HG03354 (cell line): ENCODE measurements at regions not wholly inside any gene's neighbourhood (a gene's known extent, or its start where the extent isn't known, plus 50 kb on each side); places are given as distances from the start of the nearest gene placed in this dataset.

ENCODE experiments used
- ATAC-seq: cut with Tn5 transposase; IDR thresholded peaks from one replicate; pipeline ENCODE4 v1.9.1; 2021; ENCODE audit warnings: mild to moderate bottlenecking; ENCODE audit not compliant: unreplicated experiment, poor library complexity, severe bottlenecking

DNA sequence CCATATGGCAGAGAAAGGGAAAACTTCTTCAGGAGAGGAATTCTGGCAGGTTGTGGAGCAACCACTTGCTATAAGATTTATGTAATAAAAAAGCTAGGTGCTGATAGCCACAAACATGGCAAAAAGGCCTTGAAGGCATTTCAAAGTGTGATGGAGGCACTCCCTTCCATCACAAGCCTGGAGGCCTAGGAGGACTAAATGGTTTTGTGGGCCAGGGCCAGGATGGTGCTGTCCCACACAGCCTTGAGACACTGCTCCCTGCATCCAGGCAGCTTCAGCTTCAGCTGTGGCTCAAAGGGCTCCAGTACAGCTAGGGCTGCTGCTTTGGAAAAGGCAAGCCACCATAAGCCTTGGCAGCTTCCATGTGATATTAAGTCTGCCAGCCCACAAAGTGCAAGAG, 632.8 kb downstream of the BRINP1 start:
- ATAC-seq = no peak

DNA sequence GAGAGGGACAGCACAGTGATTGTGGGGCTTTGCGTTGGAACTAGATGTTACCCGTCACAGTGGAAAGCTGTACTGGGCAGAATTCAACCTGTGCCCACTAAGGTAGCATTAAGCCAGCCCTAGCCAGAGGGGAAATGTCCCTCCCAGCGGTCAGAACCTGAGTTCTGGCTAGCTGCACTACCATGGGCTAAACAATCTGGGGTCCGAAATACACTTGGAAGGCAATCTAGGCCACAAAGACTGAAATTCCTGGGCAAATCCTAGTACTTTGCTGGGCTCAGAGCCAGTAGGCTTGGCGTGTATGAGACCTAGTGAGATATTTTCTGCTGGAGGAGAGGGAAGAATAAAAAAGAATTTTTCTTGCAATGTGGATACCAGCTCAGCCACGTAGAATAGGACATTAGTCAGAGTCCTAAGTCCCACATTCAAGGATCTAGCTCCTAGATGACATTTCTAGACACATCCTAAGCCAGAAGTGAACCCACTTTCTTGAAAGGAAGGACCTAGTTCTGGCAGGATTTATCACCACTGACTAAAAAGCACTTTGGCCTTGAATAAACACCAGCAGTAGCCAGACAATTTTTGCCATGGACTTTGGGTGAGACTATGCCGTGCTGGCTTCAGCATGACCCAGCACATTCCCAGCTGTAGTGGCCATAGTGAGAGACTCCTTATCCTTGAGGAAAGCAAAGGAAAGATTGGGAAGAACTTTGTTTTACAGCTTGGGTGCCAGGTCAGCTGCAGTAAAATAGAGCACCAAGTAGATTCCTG, 618.0 kb downstream of the BRINP1 start:
- ATAC-seq = no peak

DNA sequence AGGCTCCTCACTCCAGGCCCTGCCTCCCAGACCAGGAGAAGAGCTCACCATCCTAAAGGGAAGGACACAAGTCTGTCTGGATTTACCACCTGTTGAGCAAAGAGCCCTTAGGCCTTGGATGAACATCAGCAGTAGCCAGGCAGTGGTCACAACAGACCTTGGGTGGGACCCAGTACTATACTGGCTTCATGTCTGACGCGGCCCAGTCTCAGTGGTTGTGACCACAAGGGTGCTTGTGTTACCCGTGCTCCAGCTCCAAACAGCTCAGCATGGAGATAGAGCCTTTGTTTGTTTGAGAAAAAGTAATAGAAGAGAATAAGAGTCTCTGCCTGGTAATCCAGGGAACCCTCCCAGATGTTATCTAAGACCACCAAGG, 617.4 kb downstream of the BRINP1 start:
- no peak for ATAC-seq

DNA sequence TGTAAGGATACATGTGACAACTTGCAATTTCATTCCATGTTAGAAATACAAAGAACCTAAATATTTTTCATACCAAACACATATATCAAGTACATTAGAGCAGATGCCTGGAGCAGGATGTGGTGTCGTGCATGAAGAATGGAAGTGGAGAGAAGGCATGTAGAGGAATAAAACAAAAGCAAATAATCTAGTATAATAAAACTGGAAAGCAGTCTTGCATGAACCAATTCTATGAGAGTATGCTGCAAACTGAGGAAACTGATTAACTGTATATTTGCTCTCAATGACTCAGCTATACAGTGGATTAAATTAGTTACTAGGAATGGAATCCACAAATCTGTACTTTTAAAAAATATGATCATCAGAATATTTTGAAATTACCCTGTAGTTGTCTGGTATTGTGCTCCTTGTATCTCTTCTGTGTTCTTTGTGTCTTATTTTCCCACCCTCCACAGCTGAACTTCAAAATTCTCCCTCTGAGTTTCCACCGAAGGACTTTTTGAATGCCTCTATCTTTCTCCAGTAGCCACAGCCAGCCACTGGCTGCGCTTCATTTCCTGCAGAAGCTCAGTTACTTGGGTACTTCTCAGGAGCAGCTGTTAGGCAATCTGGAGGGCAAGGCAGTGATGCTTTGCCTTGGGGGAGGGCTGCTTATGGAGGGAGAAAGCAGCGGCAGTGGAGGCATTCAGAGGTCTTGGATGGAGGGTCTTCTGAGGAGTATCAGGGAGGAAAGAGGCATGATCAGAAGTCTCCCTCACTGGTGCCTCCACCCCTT, 608.0 kb downstream of the BRINP1 start:
- ATAC-seq = no peak

DNA sequence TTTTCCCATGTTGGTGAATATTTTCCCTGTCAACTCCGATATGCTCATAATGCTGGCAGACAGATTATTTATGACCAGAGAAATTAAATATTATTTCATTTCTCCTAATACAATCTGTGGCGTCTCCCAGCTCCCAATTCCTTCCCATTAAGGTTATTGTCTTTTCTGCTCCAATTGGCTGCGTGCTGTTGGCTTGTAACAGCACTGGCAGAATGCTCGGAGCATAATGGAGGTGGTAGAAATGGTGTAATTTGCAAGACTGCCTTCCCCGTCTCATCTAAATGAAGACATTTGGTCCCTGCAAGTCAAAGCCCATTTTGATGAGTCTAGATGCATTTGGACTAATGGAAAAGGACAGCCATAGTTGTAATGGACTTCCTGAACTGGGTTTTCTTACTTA, 601.7 kb downstream of the BRINP1 start:
- no peak for ATAC-seq

DNA sequence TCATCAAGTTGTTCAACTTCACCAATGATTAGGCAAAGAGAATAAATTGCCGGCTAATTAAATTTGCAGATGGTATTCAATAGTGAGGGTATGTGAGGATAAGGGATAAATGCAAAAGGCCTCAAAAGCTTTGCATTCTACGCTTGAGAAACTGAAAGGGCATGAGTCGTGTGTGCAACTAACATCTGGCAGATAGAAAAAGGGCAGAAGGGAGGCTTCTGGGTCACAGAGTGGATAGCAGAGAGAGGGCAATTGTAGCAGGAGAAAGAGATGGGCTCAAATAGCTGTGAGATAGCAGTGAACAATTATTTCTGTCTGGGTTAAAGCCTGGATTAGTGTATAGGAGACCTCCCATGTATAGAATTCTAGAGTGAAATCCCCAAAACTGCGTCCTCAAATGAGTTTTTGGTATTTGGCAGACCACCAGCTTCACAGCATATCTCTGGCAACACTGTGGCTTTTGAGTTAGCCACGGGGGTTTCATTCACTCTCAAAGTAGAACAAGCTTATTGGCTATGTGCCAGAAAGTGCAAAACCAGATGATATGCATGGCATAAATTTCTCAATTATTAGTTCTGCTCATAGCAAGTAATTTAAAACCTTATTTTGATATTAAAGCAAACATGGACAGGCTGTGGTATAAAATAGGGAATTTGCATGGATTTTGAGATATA, 586.3 kb downstream of the BRINP1 start:
- ATAC-seq = no peak

DNA sequence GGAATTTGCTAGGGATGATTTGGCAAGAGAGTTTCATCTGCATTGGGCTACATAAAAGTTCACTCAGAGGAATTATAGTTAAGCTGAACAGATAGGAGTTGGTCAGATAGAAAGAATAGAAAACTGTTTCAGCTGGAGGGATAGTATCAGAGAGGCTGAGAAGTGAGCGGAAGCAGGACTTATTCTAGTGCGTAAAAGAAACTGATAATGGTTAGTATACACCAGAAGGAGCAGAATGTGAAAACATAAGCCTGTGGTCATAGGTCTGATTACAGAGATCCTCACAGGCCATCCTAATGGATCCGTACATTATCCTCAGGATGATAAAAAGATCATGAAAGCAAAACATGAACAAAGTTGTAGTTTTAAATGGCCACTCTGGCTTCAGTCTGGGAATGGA, 585.2 kb downstream of the BRINP1 start:
- no peak for ATAC-seq

DNA sequence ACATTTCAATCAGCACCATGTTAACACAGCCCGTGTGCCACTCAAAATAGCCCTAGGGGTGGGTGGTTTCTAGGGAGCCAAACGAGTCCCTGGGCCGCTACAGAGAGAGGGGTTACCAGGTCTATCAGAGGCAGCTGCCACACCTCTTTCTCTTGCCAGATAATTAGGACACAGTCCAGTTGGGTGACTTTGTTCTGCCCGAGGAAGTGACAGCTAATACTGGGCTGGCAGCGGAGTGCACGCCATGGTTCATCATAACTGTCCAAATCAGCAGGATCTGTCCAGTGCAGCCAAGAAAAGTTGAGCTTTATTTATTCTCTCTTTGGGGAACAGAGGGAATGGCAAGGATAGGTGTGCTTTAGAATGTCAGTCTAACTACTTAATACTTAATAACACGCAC, 583.8 kb downstream of the BRINP1 start:
- ATAC-seq = no peak

DNA sequence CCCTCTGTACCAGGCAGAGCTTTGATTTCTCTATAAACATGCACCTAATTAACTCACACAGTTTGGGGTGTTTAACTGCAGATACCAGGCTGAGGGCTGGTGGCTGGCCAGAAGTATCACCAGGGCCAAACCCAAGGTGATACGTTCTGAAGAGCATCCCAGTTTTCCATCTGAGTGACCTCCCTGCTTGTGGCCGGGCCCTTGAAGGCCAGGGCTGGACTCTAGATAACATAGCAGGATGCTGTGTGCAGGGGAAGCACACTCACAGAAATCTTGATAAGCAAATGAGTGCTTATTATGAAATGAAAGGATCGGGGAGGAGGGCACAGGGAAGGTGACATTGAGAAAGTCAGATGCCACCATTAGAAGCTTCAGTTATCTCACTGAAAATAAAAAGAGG, 582.4 kb downstream of the BRINP1 start:
- ATAC-seq = no peak

DNA sequence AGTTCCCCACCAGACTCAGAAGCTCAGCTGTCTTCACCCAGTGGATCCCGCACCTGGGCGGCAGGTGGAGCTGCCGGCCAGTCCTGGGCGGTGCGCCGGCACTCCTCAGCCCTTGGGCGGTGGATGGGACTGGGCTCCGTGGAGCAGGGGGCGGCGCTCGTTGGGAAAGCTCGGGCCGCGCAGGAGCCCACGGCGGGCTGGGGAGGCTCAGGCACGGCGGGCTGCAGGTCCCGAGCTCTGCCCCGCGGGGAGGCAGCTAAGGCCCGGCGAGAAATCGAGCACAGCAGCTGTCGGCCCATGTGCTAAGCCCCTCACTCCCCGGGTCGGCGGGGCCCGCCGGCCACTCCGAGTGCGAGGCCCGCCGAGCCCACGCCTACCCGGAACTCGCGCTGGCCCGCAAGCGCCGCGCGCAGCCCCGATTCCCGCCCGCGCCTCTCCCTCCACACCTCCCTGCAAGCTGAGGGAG, 560.0 kb downstream of the BRINP1 start:
- ATAC-seq = no peak

DNA sequence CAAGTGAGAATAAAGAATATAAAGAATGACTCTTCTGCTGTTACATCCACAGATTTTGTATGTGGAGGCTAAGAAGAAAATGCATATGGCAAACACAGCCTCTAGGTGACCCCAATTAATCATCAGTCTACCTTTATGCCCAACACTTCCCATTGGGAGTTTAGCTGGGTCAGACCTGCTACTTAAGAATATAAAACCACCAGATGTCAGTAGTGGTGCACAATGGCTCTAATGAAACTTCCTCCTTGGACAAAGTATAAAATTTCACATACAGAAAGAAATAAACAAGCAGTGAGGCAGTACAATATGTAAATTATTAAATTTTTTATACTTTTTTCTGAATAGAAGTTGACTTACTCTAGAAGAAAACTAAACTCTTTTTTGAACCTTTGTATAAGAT, 539.9 kb downstream of the BRINP1 start:
- ATAC-seq = no peak

DNA sequence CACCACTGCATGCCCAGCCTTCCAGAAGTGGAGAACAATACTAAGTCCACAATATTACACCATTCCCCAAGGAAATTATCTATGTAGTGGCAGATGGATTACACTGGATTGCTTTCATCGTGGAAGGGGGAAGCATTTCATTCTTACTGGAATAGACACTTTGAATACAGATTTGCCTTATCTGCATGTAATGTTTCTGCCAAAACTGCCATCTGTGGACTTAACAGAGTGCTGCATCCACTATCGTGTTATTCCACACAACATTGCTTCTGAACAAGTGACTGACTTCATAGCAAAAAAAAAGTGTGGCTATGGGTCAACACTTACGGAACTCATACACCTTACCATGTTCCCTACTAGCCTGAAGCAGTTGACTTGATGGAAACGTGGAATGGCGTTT, 536.9 kb downstream of the BRINP1 start:
- no peak for ATAC-seq

DNA sequence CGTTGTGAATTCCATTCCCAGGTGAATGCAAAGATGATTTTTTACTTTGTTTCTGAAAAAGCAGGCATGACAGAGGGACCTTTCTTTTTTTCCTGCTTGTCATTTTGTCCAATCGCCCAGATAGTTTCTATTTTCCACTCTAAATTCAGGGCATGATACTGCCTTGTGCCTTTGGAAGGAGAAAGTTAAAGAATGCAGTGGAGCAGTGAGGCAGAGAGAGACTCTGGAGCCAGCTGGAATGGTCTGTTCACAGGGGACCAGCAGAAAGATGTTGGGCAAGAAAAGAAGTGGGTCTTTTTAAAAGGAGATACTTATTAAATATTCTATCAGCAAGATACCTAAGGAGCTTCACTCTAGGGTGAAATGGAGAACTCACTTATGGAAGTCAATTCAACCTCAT, 532.3 kb downstream of the BRINP1 start:
- ATAC-seq = no peak

DNA sequence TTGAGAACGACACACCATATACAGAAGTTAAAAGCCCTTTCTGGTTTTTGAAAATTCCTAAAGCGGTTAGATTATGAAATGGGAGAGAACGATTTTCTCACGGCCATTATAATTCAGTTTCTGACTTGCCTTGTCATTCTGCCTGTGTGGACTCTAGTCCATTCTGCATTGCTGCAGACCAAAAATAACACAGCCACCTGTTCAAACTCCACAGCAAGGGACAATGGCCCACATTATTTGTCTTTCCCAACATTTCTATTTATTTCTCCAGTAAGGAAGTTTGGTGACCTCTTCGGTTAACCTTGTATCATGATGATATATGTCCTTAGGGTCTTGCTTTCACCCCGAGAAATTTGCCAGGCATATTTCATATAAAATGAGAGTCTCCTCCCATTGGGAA, 497.7 kb downstream of the BRINP1 start:
- no peak for ATAC-seq

DNA sequence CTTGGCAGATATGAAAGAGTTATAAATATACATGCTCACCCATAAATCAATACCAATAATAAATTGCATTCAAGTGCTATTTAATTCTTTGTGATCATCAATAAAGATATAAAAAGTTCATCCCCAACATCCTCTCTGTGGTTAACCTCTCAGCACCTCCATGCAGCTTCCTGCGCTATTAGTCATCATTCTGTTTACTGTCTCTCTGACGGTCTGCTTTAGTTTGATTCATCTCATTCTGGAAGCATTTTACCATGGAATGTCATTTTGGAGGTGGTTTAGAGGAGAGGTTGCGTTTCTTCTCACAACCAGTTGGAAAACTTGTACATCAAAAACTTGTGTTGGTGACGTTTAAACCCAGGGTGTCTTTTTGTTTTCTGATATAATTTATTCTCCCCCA, 486.6 kb downstream of the BRINP1 start:
- no peak for ATAC-seq

DNA sequence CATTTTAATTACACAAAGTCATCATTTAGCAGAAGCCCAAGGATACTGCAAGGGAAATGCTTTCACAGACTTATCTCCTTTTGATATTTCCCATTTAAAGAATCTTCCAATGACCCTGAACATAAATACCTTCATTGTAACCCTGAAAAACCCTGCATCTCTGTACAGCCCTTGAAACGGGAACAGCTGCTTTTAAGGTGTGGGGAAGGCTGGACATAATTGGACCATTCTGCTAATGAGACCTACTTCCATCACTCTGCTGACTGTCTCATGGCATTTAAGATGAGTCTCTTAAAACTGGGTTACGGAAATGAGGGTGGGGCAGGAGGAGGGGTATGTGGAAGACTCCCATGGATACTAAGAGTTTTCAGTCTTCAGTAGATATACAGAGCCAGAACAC, 485.8 kb downstream of the BRINP1 start:
- ATAC-seq = no peak

DNA sequence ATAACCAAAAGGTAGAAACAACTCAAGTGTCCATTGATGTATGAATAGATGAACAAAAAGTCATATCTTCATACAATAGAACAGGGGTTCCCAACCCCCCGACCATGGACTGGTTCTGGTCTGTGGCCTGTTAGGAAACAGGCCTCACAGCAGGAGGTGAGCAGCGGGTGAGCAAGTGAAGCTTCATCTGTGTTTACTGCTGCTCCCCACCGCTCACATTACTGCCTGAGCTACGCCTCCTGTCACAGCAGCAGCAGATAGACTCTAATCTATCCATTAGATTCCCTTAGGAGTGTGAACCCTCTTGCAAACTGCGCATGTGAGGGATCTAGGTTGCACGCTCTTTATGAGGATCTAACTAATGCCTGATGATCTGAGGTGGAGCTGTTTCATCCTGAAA, 478.0 kb downstream of the BRINP1 start:
- no peak for ATAC-seq

DNA sequence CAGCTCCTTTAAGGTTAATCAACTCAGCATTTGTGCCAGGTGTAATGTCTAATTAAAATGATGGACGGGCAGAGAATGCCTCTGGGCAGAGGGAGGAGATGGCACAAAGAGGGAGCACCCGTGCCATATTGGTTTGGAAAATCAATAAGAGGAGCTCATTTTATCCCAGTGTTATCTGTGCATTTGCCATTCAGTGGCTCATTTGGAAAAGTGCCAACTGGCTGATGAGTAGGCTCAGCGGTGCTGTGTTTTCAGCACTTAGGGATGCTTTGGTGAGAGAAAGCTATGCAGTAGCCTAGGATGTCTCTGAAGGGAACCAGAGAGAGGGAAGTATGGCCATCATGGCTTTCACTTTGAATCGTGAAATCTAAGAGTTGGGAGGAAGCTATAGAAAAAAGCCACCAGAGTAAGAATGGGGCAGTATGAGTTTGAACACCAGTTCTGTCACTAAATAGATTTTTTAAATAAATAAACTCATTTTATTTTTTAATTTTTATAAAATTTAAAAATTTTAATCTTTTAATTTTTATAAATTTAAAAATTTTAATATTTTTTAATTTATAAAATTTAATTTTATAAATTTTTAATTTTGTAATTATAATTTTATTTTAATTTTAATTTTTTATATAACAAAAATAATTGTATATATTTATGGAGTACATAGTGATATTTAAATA, 472.8 kb downstream of the BRINP1 start:
- no peak for ATAC-seq

DNA sequence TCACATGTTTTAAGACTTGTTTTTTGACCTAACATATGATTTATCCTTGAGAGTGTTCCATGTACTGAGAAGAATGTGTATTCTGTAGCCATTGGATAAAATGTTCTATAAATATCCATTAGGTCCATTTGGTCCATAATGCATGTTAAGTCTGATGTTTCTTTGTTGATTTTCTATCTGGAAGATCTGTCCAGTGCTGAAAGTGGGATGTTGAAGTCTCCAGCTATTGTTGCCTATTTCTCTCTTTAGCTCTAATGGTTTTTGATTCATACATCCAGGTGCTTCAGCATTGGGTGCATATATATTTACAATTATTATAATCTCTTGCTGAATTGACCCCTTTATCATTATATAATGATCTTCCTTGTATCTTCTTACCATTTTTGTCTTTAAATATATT, 451.1 kb downstream of the BRINP1 start:
- no peak for ATAC-seq

DNA sequence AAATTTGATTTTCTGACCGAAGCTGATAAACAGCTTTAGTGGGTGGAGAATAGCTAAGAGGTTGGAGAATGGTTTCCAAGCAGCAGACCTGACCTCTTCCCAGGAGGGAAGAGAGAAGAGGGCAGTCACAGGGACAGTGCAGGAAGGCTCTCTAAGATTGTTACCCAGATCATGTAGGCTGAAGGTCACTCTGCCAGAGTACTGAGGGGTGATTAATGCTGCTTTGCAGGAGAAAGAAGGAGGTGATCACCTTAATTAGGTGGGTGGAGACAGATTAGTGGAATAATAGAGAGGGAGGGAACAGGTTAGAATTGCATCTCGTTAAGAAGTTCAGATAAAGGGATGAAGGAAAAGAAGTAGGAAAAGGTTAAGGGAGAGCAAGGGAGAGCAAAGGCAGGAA, 440.5 kb downstream of the BRINP1 start:
- ATAC-seq = no peak
